Esophagus muscularis mucosa (tissue), 3 donors: ENCODE measurements at regions not wholly inside any gene's neighbourhood (a gene's known extent, or its start where the extent isn't known, plus 50 kb on each side); places are given as distances from the start of the nearest gene placed in this dataset.

Experiments
- EP300 ChIP-seq: sonication (generic); formaldehyde crosslinking; IDR thresholded peaks from one replicate; pipeline ENCODE4 v1.6.1; 2017; ENCODE audit warnings: antibody characterized with exemption
- TF ChIP-seq, protein P1 (sequence below), 3 experiments: fragments of 200-600 bp in 2 of 3; fragments of 450-650 bp in 1 of 3; sonication (generic) in 2 of 3; IDR thresholded peaks; one replicate each; pipeline ENCODE4 v1.5.1; 2017 to 2019; ENCODE audit warnings: antibody characterized with exemption in 3 of 3, mild to moderate bottlenecking in 2 of 3, moderate library complexity in 1 of 3

DNA sequence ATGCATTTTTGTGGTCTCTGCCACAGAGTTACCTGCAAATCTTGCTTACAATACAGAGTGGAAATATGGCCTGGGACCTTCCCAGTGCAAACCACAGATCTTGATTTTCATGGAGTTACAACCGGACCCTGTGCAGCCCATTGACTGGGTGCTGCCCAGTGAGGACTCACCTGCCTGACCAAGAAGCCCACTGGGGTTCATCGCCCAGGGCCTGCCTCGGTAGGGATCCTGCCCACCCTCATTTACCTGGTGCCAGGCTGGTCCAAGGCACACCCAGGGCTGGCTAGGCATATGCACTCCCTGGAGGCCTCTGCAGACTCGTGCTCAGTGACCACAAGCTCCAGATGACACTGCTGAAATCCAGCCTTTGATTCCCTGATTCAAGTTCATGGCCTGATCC, 572.7 kb downstream of the NPHP4 start:
- TF ChIP-seq, protein P1, sequence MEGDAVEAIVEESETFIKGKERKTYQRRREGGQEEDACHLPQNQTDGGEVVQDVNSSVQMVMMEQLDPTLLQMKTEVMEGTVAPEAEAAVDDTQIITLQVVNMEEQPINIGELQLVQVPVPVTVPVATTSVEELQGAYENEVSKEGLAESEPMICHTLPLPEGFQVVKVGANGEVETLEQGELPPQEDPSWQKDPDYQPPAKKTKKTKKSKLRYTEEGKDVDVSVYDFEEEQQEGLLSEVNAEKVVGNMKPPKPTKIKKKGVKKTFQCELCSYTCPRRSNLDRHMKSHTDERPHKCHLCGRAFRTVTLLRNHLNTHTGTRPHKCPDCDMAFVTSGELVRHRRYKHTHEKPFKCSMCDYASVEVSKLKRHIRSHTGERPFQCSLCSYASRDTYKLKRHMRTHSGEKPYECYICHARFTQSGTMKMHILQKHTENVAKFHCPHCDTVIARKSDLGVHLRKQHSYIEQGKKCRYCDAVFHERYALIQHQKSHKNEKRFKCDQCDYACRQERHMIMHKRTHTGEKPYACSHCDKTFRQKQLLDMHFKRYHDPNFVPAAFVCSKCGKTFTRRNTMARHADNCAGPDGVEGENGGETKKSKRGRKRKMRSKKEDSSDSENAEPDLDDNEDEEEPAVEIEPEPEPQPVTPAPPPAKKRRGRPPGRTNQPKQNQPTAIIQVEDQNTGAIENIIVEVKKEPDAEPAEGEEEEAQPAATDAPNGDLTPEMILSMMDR (IDR thresholded peaks at IDR 0.05), result no peak
- TF ChIP-seq EP300, result no peak
